Erythroblast (primary cell): ENCODE measurements at regions not wholly inside any gene's neighbourhood (a gene's known extent, or its start where the extent isn't known, plus 50 kb on each side); places are given as distances from the start of the nearest gene placed in this dataset.

Experiments
- GATA1 ChIP-seq: IDR thresholded peaks from 2 replicates; pipeline ENCODE4 v1.6.1; 2011; ENCODE audit warnings: low read depth, mild to moderate bottlenecking, control low read depth, low read length, moderate library complexity
- POLR2A ChIP-seq: IDR thresholded peaks from 2 replicates; pipeline ENCODE4 v1.6.1; 2011; ENCODE audit warnings: mild to moderate bottlenecking, low read length

DNA sequence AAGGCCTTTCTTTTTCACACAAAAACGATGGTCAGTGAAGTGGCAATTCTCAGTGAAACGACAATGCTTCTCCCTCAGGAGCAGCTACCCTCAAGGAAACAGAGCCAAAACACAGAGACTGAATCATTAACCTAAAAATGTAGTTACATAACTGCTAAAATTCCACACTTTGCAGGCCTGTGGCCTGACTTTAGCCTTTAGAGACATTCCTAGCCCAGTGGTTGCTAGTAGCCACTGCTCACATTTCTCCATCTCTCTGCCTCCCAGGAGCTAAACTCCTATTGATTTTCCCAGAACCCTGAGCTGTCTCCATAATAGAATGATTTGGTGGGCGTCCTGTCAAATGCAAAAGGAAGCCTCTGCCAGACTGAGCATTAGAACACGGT lies 630.1 kb upstream of the KCNMB2 start:
- TF ChIP-seq POLR2A (no peak), GATA1 (no peak)
